HepG2 (cell line): ENCODE measurements at regions not wholly inside any gene's neighbourhood (a gene's known extent, or its start where the extent isn't known, plus 50 kb on each side); places are given as distances from the start of the nearest gene placed in this dataset.

Experiments used
- ARNTL ChIP-seq: sonication (generic); formaldehyde crosslinking; IDR thresholded peaks from 2 replicates; pipeline ENCODE4 v1.4.0; 2020; ENCODE audit warnings: mild to moderate bottlenecking, missing genetic modification reagents
- ASH2L ChIP-seq: fragments of 300-600, 200-600 bp; sonication (generic); IDR thresholded peaks from 2 replicates; pipeline ENCODE4 v1.7.0; 2017; ENCODE audit warnings: low read depth, mild to moderate bottlenecking, moderate library complexity, mixed read lengths, low read length; ENCODE audit not compliant: insufficient read length
- ATF7-NPFF ChIP-seq: sonication (generic); formaldehyde crosslinking; IDR thresholded peaks from 2 replicates; pipeline ENCODE4 v1.8.1; 2023; ENCODE audit warnings: mild to moderate bottlenecking, low read depth, missing genetic modification reagents, moderate library complexity
- GATA4 ChIP-seq: sonication (generic); IDR thresholded peaks from 2 replicates; pipeline ENCODE4 v1.6.1; 2016; ENCODE audit warnings: antibody characterized with exemption, low read depth, borderline replicate concordance
- HMG20A ChIP-seq: IDR thresholded peaks from 2 replicates; pipeline ENCODE4 v1.6.1; 2016; ENCODE audit warnings: borderline replicate concordance
- ISX ChIP-seq: sonication (generic); formaldehyde crosslinking; conservative IDR thresholded peaks from 2 replicates; pipeline ENCODE4 v1.5.0; 2020; ENCODE audit warnings: missing genetic modification reagents
- MED1 ChIP-seq: sonication (generic); formaldehyde crosslinking; IDR thresholded peaks from 2 replicates; pipeline ENCODE4 v1.4.0; 2020; ENCODE audit warnings: missing genetic modification reagents
- STAG1 ChIP-seq: sonication (generic); formaldehyde crosslinking; IDR thresholded peaks from 2 replicates; pipeline ENCODE4 v1.4.0; 2020; ENCODE audit warnings: missing genetic modification reagents
- TBX2 ChIP-seq: sonication (generic); formaldehyde crosslinking; IDR thresholded peaks from 2 replicates; pipeline ENCODE4 v1.5.0; 2020; ENCODE audit warnings: missing genetic modification reagents, mild to moderate bottlenecking, borderline replicate concordance
- U2AF1 ChIP-seq: fragments of 200-400 bp; formaldehyde crosslinking; optimal IDR thresholded peaks from 2 replicates; pipeline ENCODE3; 2017; ENCODE audit warnings: mild to moderate bottlenecking, low read depth, low read length
- ZC3H13 ChIP-seq: sonication (generic); formaldehyde crosslinking; IDR thresholded peaks from 2 replicates; pipeline ENCODE4 v1.8.1; 2023; ENCODE audit warnings: mild to moderate bottlenecking, missing genetic modification reagents, moderate library complexity
- ZNF326 ChIP-seq: sonication (generic); formaldehyde crosslinking; IDR thresholded peaks from 2 replicates; pipeline ENCODE4 v1.4.0; 2020; ENCODE audit warnings: missing genetic modification reagents, borderline replicate concordance
- ZNF329 ChIP-seq: sonication (generic); formaldehyde crosslinking; IDR thresholded peaks from 2 replicates; pipeline ENCODE4 v1.9.0; 2021; ENCODE audit warnings: low read depth, mild to moderate bottlenecking, missing genetic modification reagents
- ZNF552 ChIP-seq: sonication (generic); formaldehyde crosslinking; IDR thresholded peaks from 2 replicates; pipeline ENCODE4 v1.9.0; 2022; ENCODE audit warnings: missing genetic modification reagents, mild to moderate bottlenecking, borderline replicate concordance
- ZNF558 ChIP-seq: sonication (generic); formaldehyde crosslinking; IDR thresholded peaks from 2 replicates; pipeline ENCODE4 v1.9.0; 2022; ENCODE audit warnings: mild to moderate bottlenecking, missing genetic modification reagents, borderline replicate concordance
- ZNF773 ChIP-seq: sonication (generic); formaldehyde crosslinking; IDR thresholded peaks from 2 replicates; pipeline ENCODE4 v1.4.0; 2020; ENCODE audit warnings: missing genetic modification reagents, borderline replicate concordance
- TF ChIP-seq, protein P1 (sequence below): sonication (generic); formaldehyde crosslinking; IDR thresholded peaks from 2 replicates; pipeline ENCODE4 v1.4.0; 2020; ENCODE audit warnings: missing genetic modification reagents, mild to moderate bottlenecking, borderline replicate concordance
- TF ChIP-seq, protein P2 (sequence below): sonication (generic); formaldehyde crosslinking; IDR thresholded peaks from 2 replicates; pipeline ENCODE4 v1.4.0; 2020; ENCODE audit warnings: missing genetic modification reagents
- TF ChIP-seq, protein P3 (sequence below): sonication (generic); formaldehyde crosslinking; IDR thresholded peaks from 2 replicates; pipeline ENCODE4 v1.5.1; 2020; ENCODE audit warnings: missing genetic modification reagents, mild to moderate bottlenecking, borderline replicate concordance
- TF ChIP-seq, protein P4 (sequence below): fragments of 450-650 bp; IDR thresholded peaks from 2 replicates; pipeline ENCODE4 v1.6.1; 2017

DNA sequence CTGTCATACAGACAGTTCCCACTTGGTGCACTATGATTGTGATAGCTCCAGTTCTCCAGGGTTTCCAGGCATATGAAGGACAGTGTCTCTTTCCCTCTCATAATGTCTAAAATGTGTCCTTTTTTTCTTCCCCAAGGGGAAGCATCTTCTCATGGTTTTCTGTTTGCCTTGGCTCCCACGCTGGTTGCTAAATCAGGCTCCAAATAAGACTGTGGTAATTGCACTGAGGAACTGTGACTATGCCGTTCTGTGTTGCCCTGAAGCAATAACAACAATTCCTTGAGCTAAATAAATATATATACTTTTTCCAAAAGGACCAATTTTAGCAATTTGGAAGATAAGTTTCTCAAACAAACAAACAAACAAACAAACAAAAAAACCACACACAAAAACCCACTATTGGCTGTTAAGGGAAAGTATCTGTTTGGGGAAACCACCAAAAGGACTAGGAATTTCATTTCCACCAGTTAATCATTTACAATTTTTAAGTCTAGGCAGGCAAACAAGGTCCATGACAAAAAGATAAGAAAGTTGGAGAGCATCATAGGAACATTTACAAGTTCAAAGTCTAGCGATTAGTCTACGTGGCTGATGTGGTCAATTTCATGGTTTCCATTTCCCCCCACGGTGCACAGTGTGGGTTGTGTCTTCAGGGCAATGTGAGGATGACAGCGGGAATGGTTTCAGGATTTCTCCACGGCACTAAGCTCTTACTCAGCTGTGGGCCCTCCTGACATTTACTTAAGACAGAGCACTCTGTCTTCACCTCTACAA, 62.4 kb downstream of the THNSL1 start (continued):
- TF ChIP-seq, protein P1, sequence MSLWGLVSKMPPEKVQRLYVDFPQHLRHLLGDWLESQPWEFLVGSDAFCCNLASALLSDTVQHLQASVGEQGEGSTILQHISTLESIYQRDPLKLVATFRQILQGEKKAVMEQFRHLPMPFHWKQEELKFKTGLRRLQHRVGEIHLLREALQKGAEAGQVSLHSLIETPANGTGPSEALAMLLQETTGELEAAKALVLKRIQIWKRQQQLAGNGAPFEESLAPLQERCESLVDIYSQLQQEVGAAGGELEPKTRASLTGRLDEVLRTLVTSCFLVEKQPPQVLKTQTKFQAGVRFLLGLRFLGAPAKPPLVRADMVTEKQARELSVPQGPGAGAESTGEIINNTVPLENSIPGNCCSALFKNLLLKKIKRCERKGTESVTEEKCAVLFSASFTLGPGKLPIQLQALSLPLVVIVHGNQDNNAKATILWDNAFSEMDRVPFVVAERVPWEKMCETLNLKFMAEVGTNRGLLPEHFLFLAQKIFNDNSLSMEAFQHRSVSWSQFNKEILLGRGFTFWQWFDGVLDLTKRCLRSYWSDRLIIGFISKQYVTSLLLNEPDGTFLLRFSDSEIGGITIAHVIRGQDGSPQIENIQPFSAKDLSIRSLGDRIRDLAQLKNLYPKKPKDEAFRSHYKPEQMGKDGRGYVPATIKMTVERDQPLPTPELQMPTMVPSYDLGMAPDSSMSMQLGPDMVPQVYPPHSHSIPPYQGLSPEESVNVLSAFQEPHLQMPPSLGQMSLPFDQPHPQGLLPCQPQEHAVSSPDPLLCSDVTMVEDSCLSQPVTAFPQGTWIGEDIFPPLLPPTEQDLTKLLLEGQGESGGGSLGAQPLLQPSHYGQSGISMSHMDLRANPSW (CRISPR knock-in tag), result no peak
- peak; percentile 70 for TF ChIP-seq ASH2L
- TF ChIP-seq ZNF326 (CRISPR knock-in tag), result no peak
- no peak for TF ChIP-seq ZC3H13
- no peak for TF ChIP-seq ZNF329 (CRISPR knock-in tag)
- TF ChIP-seq STAG1 (CRISPR knock-in tag), result no peak; the same call in 1 of the 2 replicates
- TF ChIP-seq ZNF552 (CRISPR knock-in tag), result no peak
- TF ChIP-seq, protein P2, sequence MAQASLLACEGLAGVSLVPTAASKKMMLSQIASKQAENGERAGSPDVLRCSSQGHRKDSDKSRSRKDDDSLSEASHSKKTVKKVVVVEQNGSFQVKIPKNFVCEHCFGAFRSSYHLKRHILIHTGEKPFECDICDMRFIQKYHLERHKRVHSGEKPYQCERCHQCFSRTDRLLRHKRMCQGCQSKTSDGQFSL, result peak; percentile 80; the same call in 1 of the 2 replicates
- no peak for TF ChIP-seq ARNTL
- no peak for TF ChIP-seq ATF7-NPFF
- TF ChIP-seq ZNF773 (CRISPR knock-in tag), result no peak
- no peak for TF ChIP-seq ISX
- TF ChIP-seq GATA4, result peak; percentile 58; the same call in 1 of the 2 replicates
- TF ChIP-seq ZNF558 (CRISPR knock-in tag), result no peak
- TF ChIP-seq MED1 (CRISPR knock-in tag), result peak; percentile 77
- TF ChIP-seq, protein P3, sequence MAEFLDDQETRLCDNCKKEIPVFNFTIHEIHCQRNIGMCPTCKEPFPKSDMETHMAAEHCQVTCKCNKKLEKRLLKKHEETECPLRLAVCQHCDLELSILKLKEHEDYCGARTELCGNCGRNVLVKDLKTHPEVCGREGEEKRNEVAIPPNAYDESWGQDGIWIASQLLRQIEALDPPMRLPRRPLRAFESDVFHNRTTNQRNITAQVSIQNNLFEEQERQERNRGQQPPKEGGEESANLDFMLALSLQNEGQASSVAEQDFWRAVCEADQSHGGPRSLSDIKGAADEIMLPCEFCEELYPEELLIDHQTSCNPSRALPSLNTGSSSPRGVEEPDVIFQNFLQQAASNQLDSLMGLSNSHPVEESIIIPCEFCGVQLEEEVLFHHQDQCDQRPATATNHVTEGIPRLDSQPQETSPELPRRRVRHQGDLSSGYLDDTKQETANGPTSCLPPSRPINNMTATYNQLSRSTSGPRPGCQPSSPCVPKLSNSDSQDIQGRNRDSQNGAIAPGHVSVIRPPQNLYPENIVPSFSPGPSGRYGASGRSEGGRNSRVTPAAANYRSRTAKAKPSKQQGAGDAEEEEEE, result no peak
- TF ChIP-seq, protein P4, sequence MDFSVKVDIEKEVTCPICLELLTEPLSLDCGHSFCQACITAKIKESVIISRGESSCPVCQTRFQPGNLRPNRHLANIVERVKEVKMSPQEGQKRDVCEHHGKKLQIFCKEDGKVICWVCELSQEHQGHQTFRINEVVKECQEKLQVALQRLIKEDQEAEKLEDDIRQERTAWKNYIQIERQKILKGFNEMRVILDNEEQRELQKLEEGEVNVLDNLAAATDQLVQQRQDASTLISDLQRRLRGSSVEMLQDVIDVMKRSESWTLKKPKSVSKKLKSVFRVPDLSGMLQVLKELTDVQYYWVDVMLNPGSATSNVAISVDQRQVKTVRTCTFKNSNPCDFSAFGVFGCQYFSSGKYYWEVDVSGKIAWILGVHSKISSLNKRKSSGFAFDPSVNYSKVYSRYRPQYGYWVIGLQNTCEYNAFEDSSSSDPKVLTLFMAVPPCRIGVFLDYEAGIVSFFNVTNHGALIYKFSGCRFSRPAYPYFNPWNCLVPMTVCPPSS, result no peak
- TF ChIP-seq U2AF1, result no peak
- TF ChIP-seq TBX2 (CRISPR knock-in tag), result peak; percentile 39; the same call in 1 of the 2 replicates
- TF ChIP-seq HMG20A (CRISPR knock-in tag), result peak; percentile 63; the same call in 1 of the 2 replicates
- TF ChIP-seq, all 625 proteins: peak for 107
